Transverse colon (tissue), 4 donors: ENCODE measurements at regions not wholly inside any gene's neighbourhood (a gene's known extent, or its start where the extent isn't known, plus 50 kb on each side); places are given as distances from the start of the nearest gene placed in this dataset.

Experiments used
- CTCF ChIP-seq, 5 experiments: fragments of 200-600 bp in 3 of 5; fragments of 450-650 bp in 2 of 5; sonication (generic) in 3 of 5; IDR thresholded peaks; 1 replicate in 2 of 5; 2 replicates in 3 of 5; pipeline ENCODE4 v1.5.1; 2016 to 2017; ENCODE audit warnings: antibody characterized with exemption in 5 of 5, inconsistent platforms in 3 of 5, mild to moderate bottlenecking in 2 of 5, moderate library complexity in 1 of 5
- POLR2A ChIP-seq: fragments of 450-650 bp; IDR thresholded peaks from one replicate; pipeline ENCODE4 v1.6.1; 2016; ENCODE audit warnings: antibody characterized with exemption, mild to moderate bottlenecking, moderate library complexity
- POLR2AphosphoS5 ChIP-seq, 3 donors: sonication (generic); formaldehyde crosslinking; IDR thresholded peaks; one replicate each; pipeline ENCODE4 v1.6.1; 2016; ENCODE audit warnings: antibody characterized with exemption in 3 of 3

DNA sequence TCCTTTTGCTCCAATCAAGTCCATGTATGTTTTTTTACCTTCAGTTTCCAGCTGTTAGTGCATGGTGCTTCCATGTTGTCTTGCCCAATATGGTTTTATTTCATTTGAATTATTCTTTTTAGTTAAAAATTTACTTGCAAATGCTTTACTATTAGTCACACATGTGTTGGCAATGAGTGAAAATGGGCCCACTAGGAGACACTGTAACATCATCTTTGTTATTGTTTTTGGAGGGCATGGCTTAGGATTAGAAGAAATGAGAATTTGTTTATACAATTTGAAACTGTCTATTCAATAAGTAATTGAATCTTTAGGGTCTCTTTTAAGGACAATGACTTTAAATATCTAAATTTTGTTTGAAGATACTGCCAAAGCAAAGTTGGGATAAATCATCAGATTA lies 133.7 kb downstream of the BRMS1L start:
- no peak for TF ChIP-seq POLR2A
- no peak for TF ChIP-seq CTCF (IDR thresholded peaks at IDR 0.05)
- no peak for TF ChIP-seq POLR2AphosphoS5 (IDR thresholded peaks at IDR 0.05)
